ENCODE measurements at regions not wholly inside any gene's neighbourhood (a gene's known extent, or its start where the extent isn't known, plus 50 kb on each side); places are given as distances from the start of the nearest gene placed in this dataset.

GRCh38 chr12:131370321-131370720 lies 340.6 kb upstream of the SFSWAP start:
- TF ChIP-seq CTCF (IDR thresholded peaks at IDR 0.05) (no peak), POLR2A (IDR thresholded peaks at IDR 0.05) (no peak)
